ENCODE measurements at regions not wholly inside any gene's neighbourhood (a gene's known extent, or its start where the extent isn't known, plus 50 kb on each side); places are given as distances from the start of the nearest gene placed in this dataset.

GRCh38 chr5:126720369-126720768, 56.6 kb upstream of the LMNB1 start:
- no peak overlapping the region for H3K23ac ChIP-seq (ENCODE audit: low read length)
- peaks cover 2% of the 10 kb centered on the region for H3K79me2 ChIP-seq (ENCODE audit: control insufficient read depth, insufficient read depth, low read length, poor library complexity)
- H4K8ac ChIP-seq (ENCODE audit: low read depth, low read length) = no peak overlapping the region
- no peaks in the 10 kb centered on the region for H3K27me3 ChIP-seq (ENCODE audit: insufficient read depth, low read length)
- peak overlapping the region; percentile 35 for H3K27ac ChIP-seq (ENCODE audit: low read depth, low read length)
- H2BK5ac ChIP-seq (ENCODE audit: low read depth, low read length, poor library complexity) = no peak overlapping the region
- H3K18ac ChIP-seq (ENCODE audit: low read length) = no peak overlapping the region
- H4K91ac ChIP-seq (ENCODE audit: low read depth, low read length) = no peak overlapping the region
- no peak overlapping the region for H3K4me3 ChIP-seq (ENCODE audit: low read depth, low read length)
- no peak overlapping the region for H2AK5ac ChIP-seq (ENCODE audit: low read length)
- H3K4ac ChIP-seq (ENCODE audit: low read depth, low read length) = no peak overlapping the region
- DNase-seq = peak; percentile 23 to 75
- H3K9ac ChIP-seq (ENCODE audit: low read length) = no peak overlapping the region
- no peaks in the 10 kb centered on the region for H3K36me3 ChIP-seq (ENCODE audit: control insufficient read depth in 1 of 2, insufficient read depth in 2 of 2, low read length in 2 of 2)
- H2AFZ ChIP-seq (ENCODE audit: insufficient read depth, low read length, poor library complexity) = no peak overlapping the region
- no peak overlapping the region for H4K12ac ChIP-seq (ENCODE audit: low read depth, low read length)
- no peak overlapping the region for H2BK12ac ChIP-seq (ENCODE audit: low read length)
- H3K4me2 ChIP-seq (ENCODE audit: low read length) = no peak overlapping the region
- H2BK120ac ChIP-seq (ENCODE audit: insufficient read depth, low read length, poor library complexity) = peak overlapping the region; percentile 64
- no peak overlapping the region for H3K14ac ChIP-seq (ENCODE audit: low read length)
- peaks cover 14% of the 10 kb centered on the region for H3K79me1 ChIP-seq (ENCODE audit: low read length)
- WGBS (ENCODE audit: extremely low coverage, insufficient coverage, insufficient read length) = no CpG with 5 or more reads among the region's 4 CpGs
- peaks cover 5 to 10% of the 10 kb centered on the region in 2 experiments for H3K4me1 ChIP-seq (ENCODE audit: control insufficient read depth in 1 of 2, insufficient read depth in 2 of 2, low read length in 2 of 2)
- H3K9me3 ChIP-seq (ENCODE audit: insufficient read depth, low read depth, low read length) = no peaks in the 10 kb centered on the region

- H2AFZ ChIP-seq (ENCODE audit: insufficient read depth, low read length, poor library complexity) = no peak overlapping the region
- no peaks in the 10 kb centered on the region for H3K9me3 ChIP-seq (ENCODE audit: insufficient read depth, low read depth, low read length)
- H2BK12ac ChIP-seq (ENCODE audit: low read length) = no peak overlapping the region
- peaks cover 0 to under 1% of the 10 kb centered on the region in 2 experiments for H3K4me1 ChIP-seq (ENCODE audit: control insufficient read depth in 1 of 2, insufficient read depth in 2 of 2, low read length in 2 of 2)
- no peaks in the 10 kb centered on the region for H3K27me3 ChIP-seq (ENCODE audit: insufficient read depth, low read length)
- H4K12ac ChIP-seq (ENCODE audit: low read depth, low read length) = no peak overlapping the region
- no peaks in the 10 kb centered on the region for H3K79me2 ChIP-seq (ENCODE audit: control insufficient read depth, insufficient read depth, low read length, poor library complexity)
- H3K4me3 ChIP-seq (ENCODE audit: low read depth, low read length) = no peak overlapping the region
- no peak overlapping the region for H3K9ac ChIP-seq (ENCODE audit: low read length)
- H3K14ac ChIP-seq (ENCODE audit: low read length) = no peak overlapping the region
- H3K18ac ChIP-seq (ENCODE audit: low read length) = no peak overlapping the region
- H2BK5ac ChIP-seq (ENCODE audit: low read depth, low read length, poor library complexity) = no peak overlapping the region
- H3K36me3 ChIP-seq (ENCODE audit: control insufficient read depth in 1 of 2, insufficient read depth in 2 of 2, low read length in 2 of 2) = no peaks in the 10 kb centered on the region
- H2BK120ac ChIP-seq (ENCODE audit: insufficient read depth, low read length, poor library complexity) = no peak overlapping the region
- H3K4ac ChIP-seq (ENCODE audit: low read depth, low read length) = no peak overlapping the region
- H4K8ac ChIP-seq (ENCODE audit: low read depth, low read length) = no peak overlapping the region
- no peak for DNase-seq
- no peak overlapping the region for H4K91ac ChIP-seq (ENCODE audit: low read depth, low read length)
- H3K79me1 ChIP-seq (ENCODE audit: low read length) = peaks cover 3% of the 10 kb centered on the region
- no peak overlapping the region for H3K23ac ChIP-seq (ENCODE audit: low read length)
- no peak overlapping the region for H3K4me2 ChIP-seq (ENCODE audit: low read length)
- H2AK5ac ChIP-seq (ENCODE audit: low read length) = no peak overlapping the region
- no CpG with 5 or more reads among the region's 2 CpGs for WGBS (ENCODE audit: extremely low coverage, insufficient coverage, insufficient read length)
- no peak overlapping the region for H3K27ac ChIP-seq (ENCODE audit: low read depth, low read length)
Measured at GRCh38 chr5:126723643-126724042, 53.3 kb upstream of the LMNB1 start.
